ENCODE measurements at regions not wholly inside any gene's neighbourhood (a gene's known extent, or its start where the extent isn't known, plus 50 kb on each side); places are given as distances from the start of the nearest gene placed in this dataset.

DNA sequence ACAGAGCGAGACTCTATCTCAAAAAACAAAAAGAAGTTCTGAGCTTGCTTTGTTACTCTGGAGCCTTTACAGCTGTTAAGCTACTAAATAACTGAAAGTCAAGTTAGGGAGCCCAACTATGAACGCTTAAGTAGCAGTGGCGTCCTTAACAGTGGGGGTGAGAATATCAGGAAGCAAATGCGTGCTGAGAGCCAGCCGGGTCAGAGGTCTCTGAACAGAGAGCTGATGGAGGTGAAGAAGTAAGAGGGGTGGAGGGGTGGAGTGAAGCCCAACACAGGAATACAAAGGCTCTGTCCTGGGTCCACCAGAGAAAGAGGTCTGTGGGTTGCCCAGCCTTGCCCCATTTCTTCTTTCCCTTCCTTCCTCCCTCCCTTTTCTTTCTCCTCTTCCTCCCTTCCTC lies 104.1 kb upstream of the GATA6 start:
- TF ChIP-seq ZZZ3 (IDR thresholded peaks at IDR 0.05; ENCODE audit: control insufficient read depth, insufficient read length, low read depth) (no peak), NFYB (IDR thresholded peaks at IDR 0.05; ENCODE audit: insufficient read depth, low read depth, low read length) (no peak)
